ENCODE measurements at regions not wholly inside any gene's neighbourhood (a gene's known extent, or its start where the extent isn't known, plus 50 kb on each side); places are given as distances from the start of the nearest gene placed in this dataset.
"Not testable (repeated sequence)": the region's sequence is repeated elsewhere in the genome, so short reads cannot be mapped to it uniquely, and the experiment has no call there.

GRCh38 chr1:238466459-238466858, 575.7 kb upstream of the ZP4 start:
- no peak for DNase-seq (ENCODE audit: low read depth in 2 of 2)

- no peak for DNase-seq (ENCODE audit: low read depth in 2 of 2)
Observed at GRCh38 chr1:238465449-238465848, 574.7 kb upstream of the ZP4 start.

- no peak for DNase-seq (ENCODE audit: low read depth in 2 of 2)
Observed at GRCh38 chr1:238458899-238459298, 568.2 kb upstream of the ZP4 start.

- DNase-seq (ENCODE audit: low read depth in 2 of 2) = no peak
Observed at GRCh38 chr1:238457610-238458009, 566.9 kb upstream of the ZP4 start.

GRCh38 chr1:238451781-238452310, 561.1 kb upstream of the ZP4 start:
- DNase-seq (ENCODE audit: low read depth in 2 of 2) = no peak

- no peak for DNase-seq (ENCODE audit: low read depth in 2 of 2)
Observed at GRCh38 chr1:238450976-238451375, 560.3 kb upstream of the ZP4 start.

- DNase-seq (ENCODE audit: low read depth in 2 of 2) = no peak
Observed at GRCh38 chr1:238443687-238444086, 553.0 kb upstream of the ZP4 start.

GRCh38 chr1:238439511-238439910, 548.8 kb upstream of the ZP4 start:
- no peak for DNase-seq (ENCODE audit: low read depth in 2 of 2)

GRCh38 chr1:238438311-238439270, 547.9 kb upstream of the ZP4 start:
- DNase-seq (ENCODE audit: low read depth in 2 of 2) = no peak

GRCh38 chr1:238429703-238430102, 539.0 kb upstream of the ZP4 start:
- DNase-seq (ENCODE audit: low read depth in 2 of 2) = not testable (repeated sequence)

GRCh38 chr1:238419209-238419608, 528.5 kb upstream of the ZP4 start:
- DNase-seq (ENCODE audit: low read depth in 2 of 2) = no peak

GRCh38 chr1:238409932-238410331, 519.2 kb upstream of the ZP4 start:
- DNase-seq (ENCODE audit: low read depth in 2 of 2) = no peak

- no peak for DNase-seq (ENCODE audit: low read depth in 2 of 2)
Observed at GRCh38 chr1:238409191-238409850, 518.6 kb upstream of the ZP4 start.

- no peak for DNase-seq (ENCODE audit: low read depth in 2 of 2)
Observed at GRCh38 chr1:238408737-238409136, 518.0 kb upstream of the ZP4 start.

- no peak for DNase-seq (ENCODE audit: low read depth in 2 of 2)
Observed at GRCh38 chr1:238406098-238406860, 515.6 kb upstream of the ZP4 start.

GRCh38 chr1:238404921-238405320, 514.2 kb upstream of the ZP4 start:
- DNase-seq (ENCODE audit: low read depth in 2 of 2) = no peak

- DNase-seq (ENCODE audit: low read depth in 2 of 2) = no peak
Observed at GRCh38 chr1:238404481-238404880, 513.8 kb upstream of the ZP4 start.

GRCh38 chr1:238401144-238401543, 510.4 kb upstream of the ZP4 start:
- DNase-seq (ENCODE audit: low read depth in 2 of 2) = no peak

GRCh38 chr1:238399558-238399957, 508.8 kb upstream of the ZP4 start:
- DNase-seq (ENCODE audit: low read depth in 2 of 2) = no peak

GRCh38 chr1:238396140-238396539, 505.4 kb upstream of the ZP4 start:
- DNase-seq (ENCODE audit: low read depth in 2 of 2) = no peak

- no peak for DNase-seq (ENCODE audit: low read depth in 2 of 2)
Observed at GRCh38 chr1:238384381-238384780, 493.7 kb upstream of the ZP4 start.

- DNase-seq (ENCODE audit: low read depth in 2 of 2) = no peak
Observed at GRCh38 chr1:238380167-238380566, 489.4 kb upstream of the ZP4 start.

All from activated CD4-positive, alpha-beta T cell treated with anti-CD3 and anti-CD28 coated beads for 24 hours (primary cell).